HG03139 (cell line): ENCODE measurements at regions not wholly inside any gene's neighbourhood (a gene's known extent, or its start where the extent isn't known, plus 50 kb on each side); places are given as distances from the start of the nearest gene placed in this dataset.
"Not testable (repeated sequence)": the region's sequence is repeated elsewhere in the genome, so short reads cannot be mapped to it uniquely, and the experiment has no call there.

Experiments
- ATAC-seq: cut with Tn5 transposase; IDR thresholded peaks from one replicate; pipeline ENCODE4 v1.9.1; 2021; ENCODE audit not compliant: unreplicated experiment

- ATAC-seq, result no peak
Measured at GRCh38 chr15:47885920-47886319, 168.6 kb downstream of the SEMA6D start.

DNA sequence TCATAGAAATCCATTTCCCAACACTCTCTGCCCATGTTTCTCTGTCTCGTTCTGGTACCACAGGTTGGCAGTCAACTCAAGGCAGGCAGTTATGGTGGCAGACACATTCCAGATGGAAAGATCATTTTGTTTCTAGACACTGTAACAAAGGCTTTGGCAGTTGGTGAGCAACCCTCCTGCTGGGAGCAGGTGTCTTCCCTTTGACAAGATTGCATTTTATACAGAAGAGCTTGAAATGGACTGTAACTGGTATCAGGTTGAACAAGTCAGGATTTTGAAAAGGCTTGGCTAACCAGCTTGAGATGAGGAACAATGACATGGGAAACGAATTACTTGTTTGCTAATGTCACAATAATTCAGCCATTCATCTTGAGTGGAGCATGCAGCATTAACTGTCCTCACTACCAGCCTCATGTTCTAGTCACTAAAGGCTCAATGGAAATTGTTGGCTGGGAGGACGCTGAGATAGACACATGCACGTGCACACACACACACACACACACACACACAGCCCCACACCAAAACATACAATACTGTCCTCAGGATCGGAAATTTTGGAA is 170.0 kb downstream of the SEMA6D start:
- ATAC-seq, result no peak

GRCh38 chr15:47888385-47889100 is 171.2 kb downstream of the SEMA6D start:
- ATAC-seq, result no peak

DNA sequence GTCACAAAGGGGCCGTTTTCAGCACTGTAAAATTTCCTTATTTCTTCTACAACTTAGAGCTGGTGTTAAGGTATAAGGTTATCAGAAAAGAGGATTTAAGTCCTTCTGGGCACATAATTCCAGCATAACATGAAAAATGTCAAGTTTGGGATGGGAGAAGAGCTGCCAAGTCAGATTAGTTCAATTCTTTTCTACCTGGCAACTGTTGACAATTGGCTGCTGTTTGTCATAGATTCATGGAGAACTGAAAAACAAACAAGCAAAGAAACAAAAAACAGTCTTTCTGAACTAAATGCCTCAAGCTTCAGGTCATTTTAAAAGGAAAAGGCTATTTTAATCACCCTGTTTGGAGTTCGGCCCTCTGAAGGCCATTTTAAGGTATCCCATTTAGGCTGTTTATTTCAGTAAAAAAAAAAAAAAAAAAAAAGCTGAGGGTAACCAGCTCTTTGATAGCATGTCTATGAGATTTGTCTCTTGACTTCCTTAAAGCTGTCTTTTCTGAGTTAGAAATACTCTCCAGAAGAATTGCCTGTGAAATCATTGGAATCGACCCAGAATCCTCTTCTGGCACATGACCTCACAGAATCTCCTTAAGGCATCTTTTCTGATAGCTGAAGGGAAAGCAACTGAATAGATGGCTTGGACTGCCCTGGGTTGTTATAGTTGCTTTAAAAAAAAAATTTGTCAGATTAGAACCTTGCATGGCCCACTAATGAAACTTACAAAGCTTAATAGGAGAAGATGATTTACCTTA is 173.3 kb downstream of the SEMA6D start:
- ATAC-seq, result no peak

GRCh38 chr15:47897525-47897924 is 180.2 kb downstream of the SEMA6D start:
- no peak for ATAC-seq

GRCh38 chr15:47900751-47901150 is 183.4 kb downstream of the SEMA6D start:
- ATAC-seq, result no peak

DNA sequence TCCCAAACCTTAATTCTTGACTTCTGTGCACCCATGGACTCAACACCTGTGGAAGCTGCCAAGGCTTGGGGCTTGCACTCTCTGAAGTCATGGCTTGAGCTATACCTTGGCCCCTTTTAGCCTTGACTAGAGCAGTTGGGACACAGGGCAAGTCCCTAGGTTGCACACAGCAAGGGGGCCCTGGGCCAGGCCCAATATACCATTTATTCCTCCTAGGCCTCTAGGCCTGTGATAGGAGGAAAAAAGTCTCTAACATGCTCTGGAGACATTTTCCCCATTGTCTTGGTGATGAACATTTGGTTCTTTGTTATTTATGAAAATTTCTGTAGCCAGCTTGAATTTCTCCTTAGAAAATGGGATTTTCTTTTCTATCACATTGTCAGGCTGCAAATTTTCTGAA is 186.1 kb downstream of the SEMA6D start:
- ATAC-seq, result no peak

GRCh38 chr15:47908486-47908885 is 191.2 kb downstream of the SEMA6D start:
- no peak for ATAC-seq

- ATAC-seq, result no peak
Measured at GRCh38 chr15:47908950-47909670, 191.8 kb downstream of the SEMA6D start.

GRCh38 chr15:47912910-47913309 is 195.6 kb downstream of the SEMA6D start:
- not testable (repeated sequence) for ATAC-seq

DNA sequence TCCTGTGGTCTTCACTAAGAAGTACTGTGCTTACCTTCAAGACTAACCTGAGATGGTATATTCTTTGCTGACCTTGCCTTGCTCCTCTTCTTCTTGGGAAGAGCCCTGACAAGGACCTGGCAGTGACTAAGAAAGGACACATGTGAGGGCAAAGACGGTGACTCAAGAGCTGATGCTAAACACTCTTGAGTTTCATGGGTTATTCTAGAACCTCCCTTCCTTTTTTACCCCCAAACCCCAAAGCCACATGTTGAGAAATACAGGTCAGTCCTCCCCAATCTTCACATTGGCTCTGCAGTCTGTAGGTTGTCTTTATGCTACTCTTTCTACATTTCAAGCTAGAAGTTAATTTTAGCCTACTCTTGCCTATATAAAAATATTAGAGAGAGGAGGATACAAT is 200.6 kb downstream of the SEMA6D start:
- ATAC-seq, result no peak

GRCh38 chr15:47918877-47919276 is 201.6 kb downstream of the SEMA6D start:
- ATAC-seq, result no peak

DNA sequence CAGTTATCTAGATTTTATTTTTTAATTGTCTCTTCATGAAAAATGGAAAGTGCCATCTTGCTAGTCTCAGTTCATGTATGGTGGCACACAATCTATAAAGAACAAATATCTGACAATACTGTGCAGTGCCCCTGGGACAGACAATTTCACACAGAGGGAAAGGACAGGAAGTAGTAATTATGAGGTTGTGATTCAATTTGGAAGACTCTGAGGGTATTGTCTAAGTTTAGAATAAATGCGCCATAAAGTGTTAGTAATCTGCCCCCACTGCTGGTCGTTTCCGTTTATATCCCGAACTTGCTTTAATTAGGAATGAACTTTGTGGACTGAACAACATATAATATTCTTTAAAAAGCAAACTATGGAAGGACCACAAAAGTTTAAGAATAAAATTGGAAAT is 196.4 kb upstream of the SLC24A5 start:
- ATAC-seq, result no peak

- ATAC-seq, result no peak
Measured at GRCh38 chr15:47929138-47929803, 191.5 kb upstream of the SLC24A5 start.

GRCh38 chr15:47932261-47932660 is 188.5 kb upstream of the SLC24A5 start:
- no peak for ATAC-seq

- ATAC-seq, result no peak
Measured at GRCh38 chr15:47932951-47933641, 187.7 kb upstream of the SLC24A5 start.

- no peak for ATAC-seq
Measured at GRCh38 chr15:47933865-47934264, 186.9 kb upstream of the SLC24A5 start.

DNA sequence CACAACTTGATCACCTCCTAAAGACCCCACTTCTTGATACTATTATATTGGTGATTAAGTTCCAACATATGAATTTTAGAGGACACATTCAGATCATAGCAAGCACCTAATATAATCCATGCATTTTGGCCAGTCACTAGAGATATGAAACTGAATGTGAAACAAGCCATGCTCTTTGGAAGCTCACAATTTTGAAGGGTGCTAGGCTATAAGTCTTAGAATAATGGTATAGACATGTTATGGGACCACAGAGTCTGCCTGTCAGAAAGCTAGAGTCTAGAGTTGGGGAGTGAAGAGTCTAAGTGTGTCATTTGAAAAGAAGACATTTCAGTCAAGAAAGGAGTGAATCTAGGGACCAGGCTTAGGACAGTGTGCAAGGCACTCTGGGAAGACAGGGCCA is 186.4 kb upstream of the SLC24A5 start:
- no peak for ATAC-seq

GRCh38 chr15:47937834-47938233 is 183.0 kb upstream of the SLC24A5 start:
- no peak for ATAC-seq

DNA sequence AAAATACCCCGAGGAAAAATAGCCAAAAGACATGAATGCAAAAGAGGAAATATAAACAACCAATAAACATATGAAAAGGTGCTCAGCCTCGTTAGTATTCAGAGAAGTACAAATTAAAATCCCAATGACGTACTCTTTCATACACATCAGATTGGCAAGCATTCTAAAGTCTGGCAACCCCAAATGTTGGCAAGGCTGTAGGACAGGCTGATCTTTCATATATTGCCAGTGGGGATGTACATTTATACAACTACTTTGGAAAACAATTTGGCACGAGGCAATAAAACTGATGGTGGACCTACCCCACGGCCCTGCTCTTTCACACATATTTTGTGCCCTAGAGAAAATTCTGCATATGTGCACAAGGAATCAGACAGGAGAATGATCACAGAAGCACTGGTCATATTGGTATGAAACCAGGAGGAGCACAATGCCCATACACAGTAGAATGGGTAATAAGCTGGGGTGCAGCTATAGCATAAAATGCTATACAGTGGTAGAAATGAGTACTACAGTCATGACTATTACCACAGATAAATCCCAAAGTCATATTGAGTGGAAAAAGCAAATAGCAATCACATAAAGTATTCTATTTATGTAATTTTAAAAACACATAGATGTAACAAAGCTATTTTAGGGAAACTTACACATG is 176.0 kb upstream of the SLC24A5 start:
- ATAC-seq, result no peak
